IPS-18a (cell line): ENCODE measurements at regions not wholly inside any gene's neighbourhood (a gene's known extent, or its start where the extent isn't known, plus 50 kb on each side); places are given as distances from the start of the nearest gene placed in this dataset.
"Not testable (repeated sequence)": the region's sequence is repeated elsewhere in the genome, so short reads cannot be mapped to it uniquely, and the experiment has no call there.

Source experiments
- H3K27ac ChIP-seq: one replicate; pipeline ENCODE4 v1.5.1; 2013; ENCODE audit warnings: low read length
- H3K27me3 ChIP-seq: one replicate; pipeline ENCODE4 v1.6.1; 2013; ENCODE audit warnings: mild to moderate bottlenecking, low read length; ENCODE audit not compliant: control insufficient read depth, insufficient read depth
- H3K36me3 ChIP-seq: one replicate; pipeline ENCODE4 v1.6.1; 2013; ENCODE audit warnings: low read depth, low read length; ENCODE audit not compliant: control insufficient read depth
- H3K4me1 ChIP-seq: one replicate; pipeline ENCODE4 v1.6.1; 2013; ENCODE audit warnings: low read depth, low read length; ENCODE audit not compliant: control insufficient read depth
- H3K4me3 ChIP-seq: one replicate; pipeline ENCODE4 v1.5.1; 2013; ENCODE audit warnings: low read length
- H3K9ac ChIP-seq: one replicate; pipeline ENCODE4 v1.6.1; 2013; ENCODE audit warnings: mild to moderate bottlenecking, low read length, moderate library complexity
- H3K9me3 ChIP-seq: one replicate; pipeline ENCODE4 v1.6.1; 2013; ENCODE audit warnings: low read depth, low read length; ENCODE audit not compliant: control insufficient read depth

- Histone ChIP-seq H3K4me1 (peaks cover 7% of the 10 kb centered on the region), H3K9me3 (no peaks in the 10 kb centered on the region), H3K4me3 (no peak overlapping the region), H3K27me3 (no peaks in the 10 kb centered on the region), H3K9ac (no peak overlapping the region), H3K36me3 (no peaks in the 10 kb centered on the region), H3K27ac (no peak overlapping the region)
Observed at GRCh38 chr9:616694-617093, 224.8 kb upstream of the DMRT1 start.

- H3K27me3 ChIP-seq: no peaks in the 10 kb centered on the region
- no peak overlapping the region for H3K9ac ChIP-seq
- no peak overlapping the region for H3K27ac ChIP-seq
- H3K36me3 ChIP-seq: no peaks in the 10 kb centered on the region
- H3K9me3 ChIP-seq: no peaks in the 10 kb centered on the region
- H3K4me3 ChIP-seq: no peak overlapping the region
- H3K4me1 ChIP-seq: peaks cover 7% of the 10 kb centered on the region
Observed at GRCh38 chr9:617445-618085, 223.9 kb upstream of the DMRT1 start.

GRCh38 chr9:618478-618877, 223.0 kb upstream of the DMRT1 start:
- Histone ChIP-seq H3K4me1 (peaks cover 7% of the 10 kb centered on the region), H3K9ac (no peak overlapping the region), H3K36me3 (no peaks in the 10 kb centered on the region), H3K27me3 (no peaks in the 10 kb centered on the region), H3K27ac (no peak overlapping the region), H3K9me3 (no peaks in the 10 kb centered on the region), H3K4me3 (no peak overlapping the region)

GRCh38 chr9:621201-621855, 220.2 kb upstream of the DMRT1 start:
- no peaks in the 10 kb centered on the region for H3K9me3 ChIP-seq
- H3K36me3 ChIP-seq: no peaks in the 10 kb centered on the region
- H3K4me3 ChIP-seq: no peak overlapping the region
- H3K27ac ChIP-seq: no peak overlapping the region
- no peaks in the 10 kb centered on the region for H3K4me1 ChIP-seq
- H3K27me3 ChIP-seq: no peaks in the 10 kb centered on the region
- no peak overlapping the region for H3K9ac ChIP-seq

GRCh38 chr9:624935-625500, 216.5 kb upstream of the DMRT1 start:
- peaks cover 3% of the 10 kb centered on the region for H3K4me1 ChIP-seq
- no peaks in the 10 kb centered on the region for H3K36me3 ChIP-seq
- no peaks in the 10 kb centered on the region for H3K27me3 ChIP-seq
- H3K4me3 ChIP-seq: no peak overlapping the region
- no peak overlapping the region for H3K27ac ChIP-seq
- no peaks in the 10 kb centered on the region for H3K9me3 ChIP-seq
- H3K9ac ChIP-seq: no peak overlapping the region

- Histone ChIP-seq H3K4me1 (peaks cover 3% of the 10 kb centered on the region), H3K4me3 (no peak overlapping the region), H3K36me3 (no peaks in the 10 kb centered on the region), H3K9ac (no peak overlapping the region), H3K9me3 (no peaks in the 10 kb centered on the region), H3K27ac (no peak overlapping the region), H3K27me3 (no peaks in the 10 kb centered on the region)
Observed at GRCh38 chr9:625613-626012, 215.9 kb upstream of the DMRT1 start.

- not testable (repeated sequence) for H3K4me1 ChIP-seq
Observed at GRCh38 chr9:626114-626513, 215.4 kb upstream of the DMRT1 start.

GRCh38 chr9:626596-626995, 214.9 kb upstream of the DMRT1 start:
- Histone ChIP-seq H3K9me3 (no peaks in the 10 kb centered on the region), H3K9ac (no peak overlapping the region), H3K27me3 (no peaks in the 10 kb centered on the region), H3K27ac (no peak overlapping the region), H3K4me1 (peaks cover 3% of the 10 kb centered on the region), H3K4me3 (no peak overlapping the region), H3K36me3 (no peaks in the 10 kb centered on the region)

More at GRCh38 chr9:626114-626513, 215.4 kb upstream of the DMRT1 start:
- H3K9me3 ChIP-seq, H3K9ac ChIP-seq, H3K27ac ChIP-seq, H3K4me3 ChIP-seq, H3K36me3 ChIP-seq, H3K27me3 ChIP-seq: not testable (repeated sequence)

- H3K4me1 ChIP-seq: peaks cover 3% of the 10 kb centered on the region
- no peaks in the 10 kb centered on the region for H3K36me3 ChIP-seq
- H3K9me3 ChIP-seq: no peaks in the 10 kb centered on the region
- H3K4me3 ChIP-seq: no peak overlapping the region
- H3K27me3 ChIP-seq: no peaks in the 10 kb centered on the region
- no peak overlapping the region for H3K9ac ChIP-seq
- no peak overlapping the region for H3K27ac ChIP-seq
Observed at GRCh38 chr9:627336-627970, 214.0 kb upstream of the DMRT1 start.

GRCh38 chr9:629146-629545, 212.4 kb upstream of the DMRT1 start:
- Histone ChIP-seq H3K27ac (no peak overlapping the region), H3K9ac (no peak overlapping the region), H3K4me1 (peaks cover 3% of the 10 kb centered on the region), H3K27me3 (no peaks in the 10 kb centered on the region), H3K36me3 (no peaks in the 10 kb centered on the region), H3K4me3 (no peak overlapping the region), H3K9me3 (no peaks in the 10 kb centered on the region)

- Histone ChIP-seq H3K4me3 (no peak overlapping the region), H3K36me3 (no peaks in the 10 kb centered on the region), H3K27me3 (no peaks in the 10 kb centered on the region), H3K4me1 (peaks cover 3% of the 10 kb centered on the region), H3K27ac (no peak overlapping the region), H3K9me3 (no peaks in the 10 kb centered on the region), H3K9ac (no peak overlapping the region)
Observed at GRCh38 chr9:630817-631216, 210.7 kb upstream of the DMRT1 start.
